ENCODE measurements at regions not wholly inside any gene's neighbourhood (a gene's known extent, or its start where the extent isn't known, plus 50 kb on each side); places are given as distances from the start of the nearest gene placed in this dataset.
"Not testable (repeated sequence)": the region's sequence is repeated elsewhere in the genome, so short reads cannot be mapped to it uniquely, and the experiment has no call there.

- Mint-ChIP-seq H3K4me1 (no peaks in the 10 kb centered on the region), H3K36me3 (no peaks in the 10 kb centered on the region), H3K9me3 (peaks cover 0 to 4% (median 0%) of the 10 kb centered on the region in 7 donors), H3K27ac (no peak overlapping the region), H3K27me3 (ENCODE audit: low read depth in 3 of 3) (peaks cover 0 to 4% (median 0%) of the 10 kb centered on the region in 3 donors), H3K4me3 (no peak overlapping the region)
- H2AFZ ChIP-seq (ENCODE audit: insufficient read depth, low read depth, low read length, poor library complexity, severe bottlenecking), result no peak overlapping the region
- no peaks in the 10 kb centered on the region for H3K27me3 ChIP-seq (ENCODE audit: control insufficient read depth in 2 of 2, insufficient read depth in 2 of 2, low read length in 2 of 2)
- H3K4me2 ChIP-seq (replicated peaks; ENCODE audit: extremely low read depth, low read length, poor library complexity, severe bottlenecking), result no peak overlapping the region
- H3K4me3 ChIP-seq (replicated peaks in 1 of 3; ENCODE audit: low read depth in 2 of 3, low read length in 3 of 3), result no peak overlapping the region
- no CpG with 5 or more reads among the region's 1 CpG for WGBS (ENCODE audit: insufficient coverage)
- no peak overlapping the region for H3K9ac ChIP-seq (ENCODE audit: insufficient read depth, low read length, poor library complexity, severe bottlenecking)
- intact Hi-C loops (cut with micrococcal nuclease), result no loop called here
- TF ChIP-seq CTCF (IDR thresholded peaks at IDR 0.05), result no peak
- no peaks in the 10 kb centered on the region for H3K4me1 ChIP-seq (ENCODE audit: control insufficient read depth in 1 of 2, insufficient read depth in 2 of 2, low read length in 2 of 2)
- no peaks in the 10 kb centered on the region for H3K79me2 ChIP-seq (ENCODE audit: insufficient read depth, low read length)
- no peaks in the 10 kb centered on the region for H3K36me3 ChIP-seq (replicated peaks in 1 of 2; ENCODE audit: control insufficient read depth in 1 of 2, insufficient read depth in 2 of 2, low read length in 2 of 2)
- no peak for DNase-seq
- H3K9me3 ChIP-seq (replicated peaks in 1 of 2; ENCODE audit: control insufficient read depth in 1 of 2, insufficient read depth in 1 of 2, low read length in 2 of 2), result no peaks in the 10 kb centered on the region
- H4K20me1 ChIP-seq (ENCODE audit: insufficient read depth, low read length), result no peaks in the 10 kb centered on the region
- H3K27ac ChIP-seq (ENCODE audit: low read depth in 1 of 2, low read length in 2 of 2), result no peak overlapping the region
These were observed 120.8 kb downstream of the EMB start for GRCh38 chr5:50320131-50320749.

GRCh38 chr5:50318220-50318619 is 122.9 kb downstream of the EMB start:
- H3K36me3 ChIP-seq (replicated peaks in 1 of 2; ENCODE audit: control insufficient read depth in 1 of 2, insufficient read depth in 2 of 2, low read length in 2 of 2), result no peaks in the 10 kb centered on the region
- no peak overlapping the region for H3K9ac ChIP-seq (ENCODE audit: insufficient read depth, low read length, poor library complexity, severe bottlenecking)
- no peaks in the 10 kb centered on the region for H4K20me1 ChIP-seq (ENCODE audit: insufficient read depth, low read length)
- WGBS (ENCODE audit: insufficient coverage), result no CpG with 5 or more reads among the region's 1 CpG
- H2AFZ ChIP-seq (ENCODE audit: insufficient read depth, low read depth, low read length, poor library complexity, severe bottlenecking), result no peak overlapping the region
- H3K9me3 Mint-ChIP-seq, result peaks cover 0 to 4% (median 0%) of the 10 kb centered on the region in 7 donors
- intact Hi-C loops (cut with micrococcal nuclease), result no loop called here
- H3K4me3 Mint-ChIP-seq, result no peak overlapping the region
- H3K27ac Mint-ChIP-seq, result no peak overlapping the region
- no peak overlapping the region for H3K4me3 ChIP-seq (replicated peaks in 1 of 3; ENCODE audit: low read depth in 2 of 3, low read length in 3 of 3)
- H3K27ac ChIP-seq (ENCODE audit: low read depth in 1 of 2, low read length in 2 of 2), result no peak overlapping the region
- no peaks in the 10 kb centered on the region for H3K36me3 Mint-ChIP-seq
- H3K27me3 ChIP-seq (ENCODE audit: control insufficient read depth in 2 of 2, insufficient read depth in 2 of 2, low read length in 2 of 2), result no peaks in the 10 kb centered on the region
- no peaks in the 10 kb centered on the region for H3K9me3 ChIP-seq (replicated peaks in 1 of 2; ENCODE audit: control insufficient read depth in 1 of 2, insufficient read depth in 1 of 2, low read length in 2 of 2)
- no peak for TF ChIP-seq CTCF (IDR thresholded peaks at IDR 0.05)
- no peak for DNase-seq
- no peaks in the 10 kb centered on the region for H3K4me1 Mint-ChIP-seq
- H3K4me2 ChIP-seq (replicated peaks; ENCODE audit: extremely low read depth, low read length, poor library complexity, severe bottlenecking), result no peak overlapping the region
- peaks cover 0 to 4% (median 0%) of the 10 kb centered on the region in 3 donors for H3K27me3 Mint-ChIP-seq (ENCODE audit: low read depth in 3 of 3)
- no peaks in the 10 kb centered on the region for H3K79me2 ChIP-seq (ENCODE audit: insufficient read depth, low read length)
- no peaks in the 10 kb centered on the region for H3K4me1 ChIP-seq (ENCODE audit: control insufficient read depth in 1 of 2, insufficient read depth in 2 of 2, low read length in 2 of 2)

- no CpG with 5 or more reads among the region's 4 CpGs for WGBS (ENCODE audit: insufficient coverage)
- H3K9ac ChIP-seq (ENCODE audit: insufficient read depth, low read length, poor library complexity, severe bottlenecking); H3K4me3 ChIP-seq (replicated peaks in 1 of 3; ENCODE audit: low read depth in 2 of 3, low read length in 3 of 3); H3K36me3 Mint-ChIP-seq; H4K20me1 ChIP-seq (ENCODE audit: insufficient read depth, low read length); H2AFZ ChIP-seq (ENCODE audit: insufficient read depth, low read depth, low read length, poor library complexity, severe bottlenecking); H3K36me3 ChIP-seq (replicated peaks in 1 of 2; ENCODE audit: control insufficient read depth in 1 of 2, insufficient read depth in 2 of 2, low read length in 2 of 2); DNase-seq; H3K27ac ChIP-seq (ENCODE audit: low read depth in 1 of 2, low read length in 2 of 2); H3K9me3 ChIP-seq (replicated peaks in 1 of 2; ENCODE audit: control insufficient read depth in 1 of 2, insufficient read depth in 1 of 2, low read length in 2 of 2); H3K4me2 ChIP-seq (replicated peaks; ENCODE audit: extremely low read depth, low read length, poor library complexity, severe bottlenecking); H3K4me3 Mint-ChIP-seq; H3K79me2 ChIP-seq (ENCODE audit: insufficient read depth, low read length); intact Hi-C loops (cut with micrococcal nuclease); H3K27ac Mint-ChIP-seq; H3K27me3 ChIP-seq (ENCODE audit: control insufficient read depth in 2 of 2, insufficient read depth in 2 of 2, low read length in 2 of 2); H3K4me1 Mint-ChIP-seq; H3K4me1 ChIP-seq (ENCODE audit: control insufficient read depth in 1 of 2, insufficient read depth in 2 of 2, low read length in 2 of 2); H3K27me3 Mint-ChIP-seq (ENCODE audit: low read depth in 3 of 3): not testable (repeated sequence)
- peaks cover 3 to 20% (median 12%) of the 10 kb centered on the region in 7 donors for H3K9me3 Mint-ChIP-seq
These were observed 134.6 kb downstream of the EMB start for GRCh38 chr5:50306488-50306887.
